Ovary (tissue), 7 donors: ENCODE measurements at regions not wholly inside any gene's neighbourhood (a gene's known extent, or its start where the extent isn't known, plus 50 kb on each side); places are given as distances from the start of the nearest gene placed in this dataset.
A peak's percentile ranks its signal among the peaks of the same experiment; 100 is the strongest.

ENCODE experiments used
- DNase-seq, 5 donors: peaks; one replicate each; pipeline ENCODE4 v3.0.0-alpha.2; 2019 to 2020
- H3K27ac ChIP-seq, 2 donors: fragments of 200-600 bp; one replicate each; pipeline versions ENCODE4 v1.5.1 to v1.8.0; 2019 to 2022
- H3K27me3 ChIP-seq: fragments of 200-600 bp; one replicate; pipeline ENCODE4 v1.8.0; 2022
- H3K36me3 ChIP-seq: fragments of 200-600 bp; sonication (generic); one replicate; pipeline ENCODE4 v1.5.1; 2019
- H3K4me1 ChIP-seq: one replicate; pipeline ENCODE4 v1.8.1; 2013; ENCODE audit warnings: mild to moderate bottlenecking, moderate library complexity; ENCODE audit not compliant: insufficient read depth
- H3K4me3 ChIP-seq: fragments of 200-600 bp; sonication (generic); one replicate; pipeline ENCODE4 v1.5.1; 2017
- H3K9me3 ChIP-seq, 2 donors: fragments of 200-600 bp in 1 of 2; sonication (generic) in 1 of 2; one replicate each; pipeline versions ENCODE4 v1.5.1 to v1.8.1; 2013 to 2019; ENCODE audit warnings: mild to moderate bottlenecking in 1 of 2, moderate library complexity in 1 of 2
- CTCF ChIP-seq, 3 donors: fragments of 450-650 bp in 2 of 3; fragments of 200-600 bp in 1 of 3; IDR thresholded peaks; one replicate each; pipeline versions ENCODE4 v1.5.1 to v1.8.0; 2016 to 2022; ENCODE audit warnings: antibody characterized with exemption in 3 of 3, mild to moderate bottlenecking in 1 of 3
- EP300 ChIP-seq: sonication (generic); formaldehyde crosslinking; IDR thresholded peaks from one replicate; pipeline ENCODE4 v1.6.1; 2017; ENCODE audit warnings: antibody characterized with exemption
- POLR2A ChIP-seq: fragments of 450-650 bp; IDR thresholded peaks from one replicate; pipeline ENCODE4 v1.6.1; 2017; ENCODE audit warnings: antibody characterized with exemption, mild to moderate bottlenecking, moderate library complexity
- WGBS, 3 donors: extraction: QIAGEN DNeasy Blood & Tissue Kit in 1 of 3; methylation state at CpG; one replicate each; pipeline versions ENCODE4 v1.1.5 to v1.1.7; 2013 to 2017; 5-methylcytosine and 5-hydroxymethylcytosine counted together
- intact Hi-C, 4 donors: fragments of 100-400 bp; cut with DNase I; formaldehyde crosslinking; loops; one replicate each; pipeline versions ENCODE4 v1.11.0 to v1.15.1; 2022 to 2023
- donor health status: DM: no; HTN: no; CAD: no; lungs with moderate emphysema.
- donor health status: DM: no; HTN: no; CAD: no.
- donor health status: Bipolar disorder and iron deficiency.
- donor health status: DM: no; HTN: no; CAD: no.
- donor health status: DM: yes; HTN: yes; CAD: no.

GRCh38 chr16:79914961-79915720 is 314.6 kb upstream of the MAF start:
- WGBS, 3 donors, result 75 to 78% (median 78%) methylated on average over 5 of the region's 5 CpGs
- Histone ChIP-seq H3K9me3 (no peaks in the 10 kb centered on the region), H3K27ac (no peak overlapping the region), H3K4me3 (no peak overlapping the region), H3K4me1 (peaks cover 2% of the 10 kb centered on the region), H3K27me3 (no peaks in the 10 kb centered on the region), H3K36me3 (no peaks in the 10 kb centered on the region)
- intact Hi-C loops, result no loop called here
- no peak for TF ChIP-seq POLR2A
- no peak for TF ChIP-seq CTCF (IDR thresholded peaks at IDR 0.05)
- DNase-seq, result no peak

- Histone ChIP-seq H3K36me3 (no peaks in the 10 kb centered on the region), H3K27ac (no peak overlapping the region), H3K4me1 (peaks cover 4% of the 10 kb centered on the region), H3K9me3 (no peaks in the 10 kb centered on the region), H3K27me3 (no peaks in the 10 kb centered on the region), H3K4me3 (no peak overlapping the region)
- 73 to 78% (median 74%) methylated on average over 7 of the region's 7 CpGs for WGBS, 3 donors
- TF ChIP-seq EP300 (no peak), CTCF (IDR thresholded peaks at IDR 0.05) (no peak), POLR2A (no peak)
- intact Hi-C loops, result no loop called here
- no peak for DNase-seq
These were observed 312.2 kb upstream of the MAF start for GRCh38 chr16:79912592-79913310.

- Histone ChIP-seq H3K36me3 (no peaks in the 10 kb centered on the region), H3K4me1 (peaks cover 4% of the 10 kb centered on the region), H3K4me3 (no peak overlapping the region), H3K9me3 (no peaks in the 10 kb centered on the region), H3K27me3 (no peaks in the 10 kb centered on the region), H3K27ac (no peak overlapping the region)
- TF ChIP-seq CTCF (IDR thresholded peaks at IDR 0.05) (no peak), POLR2A (no peak), EP300 (no peak)
- WGBS, 3 donors, result 89 to 97% (median 96%) methylated on average over 2 of the region's 2 CpGs
- DNase-seq, result no peak
- intact Hi-C loops, result no loop called here
These were observed 311.1 kb upstream of the MAF start for GRCh38 chr16:79911660-79912059.

GRCh38 chr16:79909571-79909970 is 309.0 kb upstream of the MAF start:
- H3K36me3 ChIP-seq, result no peaks in the 10 kb centered on the region
- no peak for DNase-seq
- intact Hi-C loops, result no loop called here
- WGBS, 3 donors, result 16 to 24% (median 18%) methylated on average over 7 of the region's 7 CpGs
- no peaks in the 10 kb centered on the region for H3K27me3 ChIP-seq
- H3K9me3 ChIP-seq, result no peaks in the 10 kb centered on the region
- no peak for TF ChIP-seq CTCF (IDR thresholded peaks at IDR 0.05)
- no peak for TF ChIP-seq POLR2A
- TF ChIP-seq EP300, result no peak
- no peak overlapping the region for H3K4me3 ChIP-seq
- H3K27ac ChIP-seq, result peak overlapping the region in 1 of 2 donors; percentile 0
- peaks cover 4% of the 10 kb centered on the region for H3K4me1 ChIP-seq
